ENCODE measurements at regions not wholly inside any gene's neighbourhood (a gene's known extent, or its start where the extent isn't known, plus 50 kb on each side); places are given as distances from the start of the nearest gene placed in this dataset.

GRCh38 chr6:91961236-91961635 lies 1374.4 kb upstream of the MAP3K7 start:
- TF ChIP-seq SUZ12 (IDR thresholded peaks at IDR 0.05; ENCODE audit: extremely low read depth, insufficient read depth, insufficient read length) = no peak
- TF ChIP-seq YY1 (IDR thresholded peaks at IDR 0.05; ENCODE audit: insufficient read depth, insufficient read length) = no peak
- no peak for TF ChIP-seq ZNF274 (IDR thresholded peaks at IDR 0.05; ENCODE audit: low read depth, low read length)
